RWPE1 (cell line): ENCODE measurements at regions not wholly inside any gene's neighbourhood (a gene's known extent, or its start where the extent isn't known, plus 50 kb on each side); places are given as distances from the start of the nearest gene placed in this dataset.

Source experiments
- CTCF ChIA-PET: fragments of 350-600 bp; sonication (Branson Sonifier 250); formaldehyde crosslinking; extraction: SDS; loops from one replicate; lab custom pipeline; 2021; lab: Yijun Ruan, JAX
- POLR2A ChIA-PET: fragments of 400-600 bp; formaldehyde crosslinking; extraction: SDS; loops from one replicate; lab custom pipeline; 2020; ENCODE audit warnings: antibody characterized with exemption; ENCODE audit not compliant: low non-redundant PET; lab: Yijun Ruan, JAX
- DNase-seq: peaks from one replicate; pipeline ENCODE4 v3.0.0; 2012; ENCODE audit warnings: low spot score
- H3K27ac ChIP-seq: fragments of 450-650 bp; 2 replicates; pipeline ENCODE4 v1.5.1; 2017
- CTCF ChIP-seq: fragments of 450-650 bp; conservative IDR thresholded peaks from 2 replicates; pipeline ENCODE4 v1.5.1; 2017; ENCODE audit warnings: low read depth, mild to moderate bottlenecking

GRCh38 chr12:66963901-66964300, 285.0 kb upstream of the GRIP1 start:
- no peak for TF ChIP-seq CTCF
- H3K27ac ChIP-seq: no peak overlapping the region
- CTCF ChIA-PET: no interaction called here
- POLR2A ChIA-PET: no interaction called here
- no peak for DNase-seq

DNA sequence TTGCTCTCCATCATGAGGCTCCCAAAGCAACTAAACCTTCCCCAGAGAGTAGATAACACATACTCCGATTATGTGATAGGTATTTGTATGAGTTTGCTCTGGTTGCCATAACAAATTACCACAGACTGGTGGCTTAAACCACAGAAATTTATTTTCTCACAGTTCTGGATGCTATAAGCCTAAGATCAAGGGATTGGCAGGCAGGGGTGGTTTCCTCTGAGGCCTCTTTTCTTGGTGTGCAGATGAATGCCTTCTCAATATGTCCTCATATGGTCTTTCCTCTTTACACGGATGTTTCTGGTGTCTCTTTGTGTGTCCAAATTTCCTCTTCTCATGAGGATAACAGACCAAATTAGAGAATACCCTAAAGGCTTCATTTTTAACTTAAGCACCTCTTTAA, 285.8 kb upstream of the GRIP1 start:
- ChIA-PET CTCF (no interaction called here), POLR2A (no interaction called here)
- no peak for TF ChIP-seq CTCF
- no peak overlapping the region for H3K27ac ChIP-seq
- no peak for DNase-seq

GRCh38 chr12:66965621-66966020, 286.7 kb upstream of the GRIP1 start:
- CTCF ChIA-PET: no interaction called here

GRCh38 chr12:66971816-66972215, 292.9 kb upstream of the GRIP1 start:
- no peak for TF ChIP-seq CTCF
- POLR2A ChIA-PET: no interaction called here

More at GRCh38 chr12:66965621-66966020, 286.7 kb upstream of the GRIP1 start:
- POLR2A ChIA-PET: no interaction called here
- no peak for TF ChIP-seq CTCF
- H3K27ac ChIP-seq: no peak overlapping the region
- DNase-seq: no peak

DNA sequence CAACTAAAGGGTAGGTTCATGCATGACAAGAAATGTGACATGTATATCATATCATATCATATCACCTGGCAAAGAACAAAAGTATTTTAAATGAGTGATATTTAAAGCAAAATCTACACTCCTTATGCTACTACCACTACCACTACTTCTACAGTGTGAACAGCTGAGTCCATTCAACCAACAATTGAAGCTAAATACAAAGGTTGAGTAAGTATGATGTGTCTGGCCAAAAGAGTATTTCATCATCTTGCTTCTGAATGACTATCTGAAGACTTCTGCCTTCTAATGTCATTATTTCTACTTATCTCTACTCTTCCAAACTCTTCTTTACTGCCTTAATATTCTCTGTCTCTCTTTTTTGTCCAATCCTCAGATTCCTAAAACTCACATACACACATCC, 292.6 kb upstream of the CAND1 start:
- ChIA-PET CTCF (no interaction called here), POLR2A (no interaction called here)
- no peak overlapping the region for H3K27ac ChIP-seq
- DNase-seq: no peak
- no peak for TF ChIP-seq CTCF

More at GRCh38 chr12:66971816-66972215, 292.9 kb upstream of the GRIP1 start:
- CTCF ChIA-PET: interaction anchor here (0.6 kb wide), 1 partner anchor 22 kb away, joined by 3 read pairs; no protein-coding TSS in a partner anchor
- H3K27ac ChIP-seq: no peak overlapping the region
- no peak for DNase-seq

GRCh38 chr12:66978802-66979201, 290.4 kb upstream of the CAND1 start:
- TF ChIP-seq CTCF: no peak
- CTCF ChIA-PET: no interaction called here
- POLR2A ChIA-PET: no interaction called here
- no peak for DNase-seq
- no peak overlapping the region for H3K27ac ChIP-seq

DNA sequence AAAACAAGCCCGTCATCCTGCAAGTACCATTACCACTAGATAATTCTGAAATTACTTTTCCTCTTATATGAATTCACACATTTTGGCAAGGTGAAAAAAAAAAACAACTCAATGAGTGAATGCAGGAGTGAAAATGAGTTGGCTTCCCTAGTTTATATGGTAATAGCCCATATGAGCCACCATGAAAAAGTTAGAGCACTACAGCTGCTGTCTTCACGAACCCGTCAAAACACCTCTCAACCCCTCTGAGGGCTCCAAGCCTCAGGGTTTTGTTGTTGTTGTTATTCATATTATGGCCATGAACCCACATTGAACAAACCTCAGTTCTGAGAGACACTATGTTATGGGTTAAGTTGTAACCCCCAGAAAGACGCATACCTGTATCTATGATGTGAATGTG, 289.9 kb upstream of the CAND1 start:
- POLR2A ChIA-PET: no interaction called here
- CTCF ChIA-PET: no interaction called here
- TF ChIP-seq CTCF: no peak
- DNase-seq: no peak
- no peak overlapping the region for H3K27ac ChIP-seq
